WERI-Rb-1 (cell line): ENCODE measurements at regions not wholly inside any gene's neighbourhood (a gene's known extent, or its start where the extent isn't known, plus 50 kb on each side); places are given as distances from the start of the nearest gene placed in this dataset.
A peak's percentile ranks its signal among the peaks of the same experiment; 100 is the strongest.

Source experiments
- DNase-seq: peaks from one replicate; pipeline ENCODE4 v3.0.0-alpha.2; 2020
- H3K27ac ChIP-seq: fragments of 250-450 bp; sonication (Bioruptor Pico); 2 replicates; pipeline ENCODE4 v1.5.1; 2020; ENCODE audit warnings: mild to moderate bottlenecking, moderate library complexity
- H3K27me3 ChIP-seq: fragments of 250-450 bp; sonication (Bioruptor Pico); 2 replicates; pipeline ENCODE4 v1.5.1; 2021; ENCODE audit warnings: mild to moderate bottlenecking, low read depth, moderate library complexity; ENCODE audit not compliant: insufficient read depth, severe bottlenecking
- H3K36me3 ChIP-seq: fragments of 250-450 bp; sonication (Bioruptor Pico); 2 replicates; pipeline ENCODE4 v1.5.1; 2020; ENCODE audit warnings: mild to moderate bottlenecking, moderate library complexity
- H3K4me3 ChIP-seq: 2 replicates; pipeline ENCODE4 v1.5.1; 2011; ENCODE audit warnings: low read depth, mild to moderate bottlenecking, control low read depth, low read length
- H3K9me3 ChIP-seq: fragments of 250-450 bp; sonication (Bioruptor Pico); 2 replicates; pipeline ENCODE4 v1.5.1; 2021; ENCODE audit warnings: mild to moderate bottlenecking, moderate library complexity; ENCODE audit not compliant: severe bottlenecking
- TF ChIP-seq, protein P1 (sequence below): IDR thresholded peaks from 2 replicates; pipeline ENCODE4 v1.5.1; 2011; ENCODE audit warnings: low read depth, mild to moderate bottlenecking, control low read depth, inconsistent platforms, low read length

DNA sequence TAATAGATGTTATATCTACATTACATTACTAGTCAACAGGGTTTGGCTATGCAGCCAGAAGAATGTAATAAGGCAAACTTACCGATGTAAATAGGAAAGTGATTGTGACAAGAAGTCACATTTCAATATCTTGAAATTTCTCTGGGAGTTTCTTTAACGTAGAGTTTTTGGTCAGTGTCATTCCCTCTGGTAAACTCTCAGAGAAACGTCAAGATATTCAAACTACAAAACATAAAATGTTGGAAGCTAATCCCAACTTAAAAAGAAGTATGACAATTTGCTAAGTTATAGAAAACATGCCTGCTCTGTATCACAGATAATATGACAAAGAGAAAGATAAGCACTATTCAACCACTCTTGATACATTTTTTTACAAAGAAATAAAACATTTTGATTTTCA is 111.2 kb upstream of the PRICKLE2 start:
- H3K9me3 ChIP-seq, result no peaks in the 10 kb centered on the region
- no peak for DNase-seq
- H3K27ac ChIP-seq, result no peak overlapping the region
- no peaks in the 10 kb centered on the region for H3K27me3 ChIP-seq
- TF ChIP-seq, protein P1, sequence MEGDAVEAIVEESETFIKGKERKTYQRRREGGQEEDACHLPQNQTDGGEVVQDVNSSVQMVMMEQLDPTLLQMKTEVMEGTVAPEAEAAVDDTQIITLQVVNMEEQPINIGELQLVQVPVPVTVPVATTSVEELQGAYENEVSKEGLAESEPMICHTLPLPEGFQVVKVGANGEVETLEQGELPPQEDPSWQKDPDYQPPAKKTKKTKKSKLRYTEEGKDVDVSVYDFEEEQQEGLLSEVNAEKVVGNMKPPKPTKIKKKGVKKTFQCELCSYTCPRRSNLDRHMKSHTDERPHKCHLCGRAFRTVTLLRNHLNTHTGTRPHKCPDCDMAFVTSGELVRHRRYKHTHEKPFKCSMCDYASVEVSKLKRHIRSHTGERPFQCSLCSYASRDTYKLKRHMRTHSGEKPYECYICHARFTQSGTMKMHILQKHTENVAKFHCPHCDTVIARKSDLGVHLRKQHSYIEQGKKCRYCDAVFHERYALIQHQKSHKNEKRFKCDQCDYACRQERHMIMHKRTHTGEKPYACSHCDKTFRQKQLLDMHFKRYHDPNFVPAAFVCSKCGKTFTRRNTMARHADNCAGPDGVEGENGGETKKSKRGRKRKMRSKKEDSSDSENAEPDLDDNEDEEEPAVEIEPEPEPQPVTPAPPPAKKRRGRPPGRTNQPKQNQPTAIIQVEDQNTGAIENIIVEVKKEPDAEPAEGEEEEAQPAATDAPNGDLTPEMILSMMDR, result no peak
- no peaks in the 10 kb centered on the region for H3K36me3 ChIP-seq
- no peak overlapping the region for H3K4me3 ChIP-seq

DNA sequence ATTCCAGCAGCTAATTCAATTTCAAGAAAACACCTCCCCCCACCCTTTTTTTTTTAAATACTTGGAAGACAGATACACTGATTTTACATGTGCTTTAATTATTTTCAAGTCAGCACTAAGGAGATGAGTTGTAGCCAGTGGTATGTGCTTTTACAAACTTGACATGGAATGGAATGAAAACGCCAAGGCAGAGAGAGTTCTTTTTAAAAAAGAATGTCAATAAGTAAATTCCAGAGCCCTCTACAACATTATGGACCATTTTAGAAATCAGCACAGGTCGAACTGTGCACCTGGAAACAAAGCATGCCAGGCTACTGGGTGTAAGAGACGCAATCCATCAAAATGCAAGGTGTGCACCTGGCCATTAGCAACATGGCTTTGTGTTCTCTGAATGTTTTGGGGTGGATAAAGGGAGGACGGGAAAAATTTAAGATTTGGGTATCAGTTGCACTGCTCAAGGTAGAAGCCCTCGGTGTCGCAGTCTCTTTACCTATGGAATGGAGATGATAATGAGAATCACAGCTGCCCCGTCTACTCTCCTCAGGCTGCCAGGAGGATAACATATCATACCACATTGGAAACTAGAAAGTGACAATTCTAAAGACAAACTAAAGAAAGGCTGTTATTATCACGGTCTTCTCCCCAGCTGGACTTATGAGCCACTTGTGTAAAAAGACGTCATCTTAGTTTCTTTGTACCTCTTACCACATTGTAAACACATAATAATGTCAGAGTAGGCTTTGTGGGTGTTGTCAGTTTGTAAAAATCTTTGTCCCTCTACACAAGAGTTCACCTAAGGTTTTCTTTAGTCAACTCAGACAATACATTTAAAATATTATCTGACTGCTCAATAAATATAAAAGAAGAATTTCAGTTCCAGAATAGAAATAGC is 107.4 kb upstream of the PRICKLE2 start:
- no peaks in the 10 kb centered on the region for H3K27me3 ChIP-seq
- no peaks in the 10 kb centered on the region for H3K36me3 ChIP-seq
- no peaks in the 10 kb centered on the region for H3K9me3 ChIP-seq
- H3K4me3 ChIP-seq, result no peak overlapping the region
- TF ChIP-seq, protein P1, result no peak
- no peak for DNase-seq
- no peak overlapping the region for H3K27ac ChIP-seq

DNA sequence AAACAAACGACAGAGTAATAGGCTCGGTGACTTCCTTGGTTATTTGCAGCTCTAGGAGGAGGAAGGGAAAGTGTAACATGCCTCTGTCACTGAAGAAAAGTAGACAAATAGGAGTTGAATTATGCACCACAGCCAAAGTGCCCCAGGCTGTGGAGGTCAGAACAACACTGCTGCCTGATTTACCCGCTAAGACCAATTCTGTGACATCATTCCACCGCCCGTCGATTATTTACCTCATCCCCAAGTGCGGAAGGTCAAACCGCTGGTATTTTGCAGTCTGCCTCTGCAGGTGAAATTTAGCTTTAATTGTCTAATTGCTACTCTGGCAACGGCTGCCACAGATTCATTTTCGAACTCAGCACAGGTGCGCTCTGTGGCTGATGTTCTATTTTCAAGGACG is 106.3 kb upstream of the PRICKLE2 start:
- TF ChIP-seq, protein P1, result no peak
- DNase-seq, result no peak
- Histone ChIP-seq H3K9me3 (no peaks in the 10 kb centered on the region), H3K27me3 (no peaks in the 10 kb centered on the region), H3K36me3 (no peaks in the 10 kb centered on the region), H3K27ac (no peak overlapping the region), H3K4me3 (no peak overlapping the region)

DNA sequence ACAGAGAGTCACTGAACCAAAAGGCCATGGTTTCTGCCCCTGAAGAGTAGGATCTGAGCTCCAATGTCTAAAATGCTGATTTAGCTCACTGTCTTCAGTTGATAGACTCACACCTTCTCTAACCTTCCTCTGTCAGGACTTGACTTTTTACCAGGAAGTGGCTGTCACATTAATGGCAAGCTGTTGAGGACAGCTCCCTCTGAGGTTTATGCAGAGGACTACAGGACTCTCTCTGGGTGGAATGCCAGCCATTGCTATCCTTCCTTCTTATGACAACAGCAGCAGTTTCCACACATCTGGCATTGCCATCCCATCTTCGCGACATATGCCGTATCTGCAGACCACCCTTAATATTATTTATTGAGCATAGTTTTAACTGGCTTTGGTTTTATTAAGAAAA is 103.8 kb upstream of the PRICKLE2 start:
- Histone ChIP-seq H3K9me3 (no peaks in the 10 kb centered on the region), H3K4me3 (no peak overlapping the region), H3K27ac (peak overlapping the region; percentile 65), H3K36me3 (no peaks in the 10 kb centered on the region), H3K27me3 (no peaks in the 10 kb centered on the region)
- DNase-seq, result peak; percentile 23
- TF ChIP-seq, protein P1, result peak; percentile 59

DNA sequence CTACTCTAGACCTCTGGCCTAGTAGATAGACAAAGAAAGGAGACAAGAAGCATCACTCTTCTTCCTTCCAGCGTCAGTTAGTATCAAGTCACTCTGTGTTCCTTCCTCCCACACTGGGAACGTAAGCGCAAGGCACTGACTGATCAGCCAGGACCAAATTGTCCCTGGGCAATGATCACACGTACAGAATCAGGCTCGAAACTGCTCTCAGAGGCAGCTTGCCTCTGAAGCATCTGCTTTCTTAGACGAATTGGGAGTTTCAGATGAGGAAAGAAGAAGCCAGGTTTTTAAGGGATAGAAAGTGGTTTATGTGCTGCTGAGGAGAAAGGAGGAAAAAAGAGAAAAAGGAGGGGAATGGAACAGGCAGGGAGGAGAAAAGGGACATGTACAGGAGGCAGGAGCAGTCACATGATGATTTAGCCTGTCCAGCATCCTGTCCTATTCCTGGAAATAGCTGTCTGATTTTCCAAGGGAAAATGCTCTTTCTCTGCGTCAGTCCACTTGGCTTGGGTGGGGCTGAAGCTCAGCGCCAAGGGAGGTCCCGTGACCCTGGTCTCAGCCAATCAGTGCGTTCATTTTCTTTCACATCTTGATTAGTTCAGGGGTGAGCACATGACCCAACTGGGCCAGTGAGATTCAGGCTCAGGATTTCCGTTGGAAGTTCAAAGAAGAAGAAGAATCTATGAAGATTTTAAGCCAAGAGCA is 102.0 kb upstream of the PRICKLE2 start:
- H3K27me3 ChIP-seq, result no peaks in the 10 kb centered on the region
- no peaks in the 10 kb centered on the region for H3K36me3 ChIP-seq
- peak overlapping the region; percentile 65 for H3K27ac ChIP-seq
- H3K4me3 ChIP-seq, result no peak overlapping the region
- peak; percentile 64 for DNase-seq
- no peaks in the 10 kb centered on the region for H3K9me3 ChIP-seq
- TF ChIP-seq, protein P1, result no peak
